HG03521 (cell line): ENCODE measurements at regions not wholly inside any gene's neighbourhood (a gene's known extent, or its start where the extent isn't known, plus 50 kb on each side); places are given as distances from the start of the nearest gene placed in this dataset.
"Not testable (repeated sequence)": the region's sequence is repeated elsewhere in the genome, so short reads cannot be mapped to it uniquely, and the experiment has no call there.

Experiments used
- ATAC-seq: cut with Tn5 transposase; IDR thresholded peaks from one replicate; pipeline ENCODE4 v1.9.1; 2021; ENCODE audit warnings: mild to moderate bottlenecking, moderate library complexity; ENCODE audit not compliant: unreplicated experiment

DNA sequence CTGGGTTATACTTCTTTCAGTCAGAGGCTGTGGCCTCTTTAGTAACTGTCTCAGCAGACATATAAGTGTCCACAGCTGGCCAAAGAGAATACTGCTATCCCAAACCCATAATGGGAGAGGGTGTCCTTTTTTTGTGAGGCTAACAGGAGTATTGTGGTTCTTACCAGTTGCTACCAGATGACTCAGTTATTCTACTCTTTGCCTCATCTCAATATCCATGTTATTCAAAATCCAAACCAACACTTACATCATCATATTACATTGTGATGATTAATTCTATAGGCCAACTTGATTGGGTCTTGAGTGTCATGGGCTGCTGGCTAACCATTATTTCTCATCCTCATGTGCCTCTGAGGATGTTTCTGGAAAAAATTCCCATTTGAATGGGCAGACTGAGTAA lies 120.9 kb downstream of the TMEM168 start:
- no peak for ATAC-seq

DNA sequence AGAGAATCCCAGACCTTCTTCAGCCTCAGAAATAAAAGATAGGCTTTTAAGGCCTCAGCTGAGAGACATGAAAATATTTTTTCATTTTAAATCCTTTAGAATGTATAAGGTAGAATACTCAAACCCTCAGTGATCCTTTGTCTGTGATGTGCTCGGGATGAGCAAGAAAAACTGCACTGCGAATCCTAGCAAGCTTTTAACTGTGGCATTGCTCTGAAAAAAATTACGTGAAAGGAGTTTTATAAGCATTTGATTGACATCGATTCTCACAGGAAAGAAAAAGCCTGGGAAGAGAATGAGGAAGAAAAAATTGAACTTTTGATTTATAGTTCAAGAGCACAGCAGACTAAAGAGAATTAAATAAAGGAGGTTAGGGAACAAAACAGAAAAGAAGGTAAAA lies 120.0 kb downstream of the TMEM168 start:
- ATAC-seq: no peak

DNA sequence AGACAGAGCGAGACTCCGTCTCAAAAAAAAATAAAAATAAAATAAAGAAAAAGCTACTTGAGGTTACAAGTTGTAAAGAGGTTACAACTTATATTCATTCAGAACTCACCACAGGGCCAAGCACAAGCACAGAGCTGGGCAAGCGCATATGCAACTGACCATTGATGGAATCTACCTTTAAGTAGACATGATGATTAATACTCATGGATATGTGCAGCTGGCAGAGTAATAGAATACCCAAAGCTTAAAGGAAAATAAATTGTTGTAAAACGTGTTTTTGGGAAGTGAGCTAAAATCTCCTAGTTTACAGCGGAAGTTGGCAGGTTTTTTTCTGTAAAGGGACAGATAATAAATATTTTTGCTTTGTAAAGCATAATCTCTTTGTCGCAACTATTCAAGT lies 111.6 kb downstream of the TMEM168 start:
- ATAC-seq: no peak

DNA sequence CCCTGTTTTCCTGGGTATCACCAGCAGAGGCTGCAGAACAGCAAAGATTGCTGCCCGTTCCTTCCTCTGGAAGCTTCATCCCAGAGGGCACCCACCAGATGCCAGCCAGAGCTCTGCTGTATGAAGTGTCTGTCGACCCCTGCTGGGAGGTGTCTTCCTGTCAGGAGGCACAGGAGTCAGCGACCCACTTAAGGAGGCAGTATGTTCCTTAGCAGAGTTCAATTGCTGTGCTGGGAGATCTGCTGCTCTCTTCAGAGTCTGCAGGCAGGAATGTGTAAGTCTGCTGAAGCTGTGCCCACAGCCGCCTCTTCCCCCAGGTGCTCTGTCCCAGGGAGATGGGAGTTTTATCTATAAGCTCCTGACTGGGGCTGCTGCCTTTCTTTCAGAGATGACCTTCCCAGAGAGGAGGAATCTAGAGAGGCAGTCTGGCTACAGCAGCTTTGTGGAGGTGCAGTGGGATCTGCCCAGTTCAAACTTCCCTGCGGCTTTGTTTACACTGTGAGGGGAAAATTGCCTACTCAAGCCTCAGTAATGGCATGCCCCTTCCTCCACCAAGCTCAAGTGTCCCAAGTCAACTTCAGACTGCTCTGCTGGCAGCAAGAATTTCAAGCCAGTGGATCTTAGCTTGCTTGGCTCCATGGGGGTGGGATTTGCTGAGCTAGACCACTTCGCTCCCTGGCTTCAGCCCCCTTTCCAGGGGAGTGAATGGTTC lies 100.6 kb downstream of the TMEM168 start:
- not testable (repeated sequence) for ATAC-seq

DNA sequence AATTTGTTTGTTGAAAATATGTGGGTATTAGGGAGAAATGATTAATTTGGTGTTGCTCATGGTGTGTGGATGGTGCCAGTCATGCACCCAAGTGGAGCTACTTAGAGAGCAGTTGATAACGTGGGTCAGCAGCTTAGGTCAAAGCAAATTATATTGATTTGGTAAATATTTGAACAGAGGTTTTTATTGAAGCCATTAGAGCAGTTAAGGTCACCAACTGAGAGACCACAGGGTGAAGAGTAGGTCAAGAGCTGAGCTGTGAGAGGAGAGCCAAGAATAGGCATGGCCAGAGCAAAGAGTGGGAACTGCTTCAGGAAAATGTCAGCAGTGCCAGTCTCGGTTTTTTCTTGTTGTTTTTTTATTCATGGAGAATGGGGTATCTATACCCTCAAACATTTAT lies 97.9 kb downstream of the TMEM168 start:
- ATAC-seq: no peak

DNA sequence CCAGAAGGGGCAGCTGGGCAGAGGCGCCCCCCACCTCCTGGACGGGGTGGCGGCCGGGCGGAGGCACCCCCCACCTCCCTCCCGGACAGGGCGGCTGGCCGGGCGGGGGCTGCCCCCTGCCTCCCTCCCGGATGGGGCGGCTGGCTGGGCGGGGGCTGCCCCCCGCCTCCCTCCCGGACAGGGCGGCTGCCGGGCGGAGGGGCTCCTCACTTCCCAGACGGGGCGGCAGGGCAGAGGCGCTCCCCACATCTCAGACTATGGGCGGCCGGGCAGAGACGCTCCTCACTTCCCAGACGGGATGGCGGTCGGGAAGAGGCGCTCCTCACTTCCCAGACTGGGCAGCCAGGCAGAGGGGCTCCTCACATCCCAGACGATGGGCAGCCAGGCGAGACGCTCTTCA lies 93.0 kb downstream of the TMEM168 start:
- not testable (repeated sequence) for ATAC-seq

DNA sequence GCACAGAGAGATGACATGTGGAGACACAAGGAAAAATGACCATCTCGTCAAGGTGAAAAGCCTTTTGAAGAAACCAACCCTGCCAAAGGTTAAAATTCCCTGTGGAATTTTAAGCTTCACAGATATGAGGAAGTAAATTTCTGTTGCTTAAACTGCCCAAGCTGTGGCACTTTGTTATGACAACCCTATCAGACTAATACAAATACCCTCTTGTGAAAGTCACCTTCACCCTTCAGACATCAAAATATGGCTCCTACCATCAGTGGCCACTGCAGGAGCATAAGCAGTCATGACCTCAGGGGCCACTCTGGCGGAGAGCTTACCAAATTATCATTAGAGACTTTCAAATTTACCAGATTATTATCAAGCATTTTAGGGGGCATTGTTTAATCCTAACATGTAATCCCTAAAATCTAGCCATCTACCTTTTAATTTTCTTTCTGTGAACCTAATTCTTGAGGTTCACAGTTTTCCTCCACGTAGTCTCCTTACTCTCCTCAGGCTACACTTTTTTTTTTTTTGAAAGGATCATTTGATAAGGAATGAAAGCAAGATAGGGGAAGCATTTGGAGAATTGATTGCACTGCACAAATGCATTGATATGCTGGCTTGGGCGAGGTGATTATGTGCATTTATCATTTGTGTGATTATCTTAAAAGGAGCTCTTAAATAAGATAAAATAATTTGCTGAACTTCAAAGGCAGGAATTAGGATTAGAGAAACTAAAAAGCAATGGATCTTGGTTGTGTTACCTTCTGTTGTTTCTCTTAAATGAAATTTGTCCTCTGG lies 90.3 kb downstream of the TMEM168 start:
- ATAC-seq: no peak

DNA sequence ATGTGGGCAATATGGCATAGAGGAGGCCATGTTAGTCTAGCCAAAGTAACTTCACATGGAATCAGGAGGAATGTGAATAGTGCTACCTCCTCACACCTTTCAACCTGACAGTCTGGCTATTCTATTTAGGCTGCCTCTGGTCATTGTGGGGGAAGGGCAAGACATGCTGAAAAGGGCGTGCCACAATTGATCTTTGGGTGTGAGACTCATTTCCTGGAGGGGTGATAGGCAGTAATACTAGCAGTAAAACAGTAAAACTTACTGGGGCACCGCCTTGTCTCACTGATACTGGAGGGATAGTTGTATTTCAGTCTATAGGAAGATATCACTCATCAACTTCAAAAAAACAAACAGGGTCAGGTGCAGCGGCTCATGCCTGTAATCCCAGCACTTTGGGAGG lies 88.7 kb downstream of the TMEM168 start:
- ATAC-seq: no peak

DNA sequence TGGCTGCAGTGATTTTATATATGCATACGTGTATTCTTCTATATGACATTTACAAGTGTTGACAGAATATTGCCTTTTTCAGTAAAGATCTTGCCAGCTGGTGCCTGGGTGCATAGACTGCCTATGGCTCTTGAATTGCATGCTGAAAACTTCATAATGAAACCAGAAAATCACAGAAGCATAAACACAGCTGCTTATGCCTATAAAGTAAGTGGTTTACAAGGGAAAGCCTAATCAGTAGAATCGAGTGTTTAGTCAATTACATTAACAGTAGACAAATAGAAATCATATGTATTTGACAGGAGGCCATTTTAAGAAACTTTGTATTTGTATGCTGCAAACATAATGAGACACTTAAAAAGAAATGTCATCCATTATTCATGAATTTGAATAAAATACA lies 82.5 kb downstream of the TMEM168 start:
- no peak for ATAC-seq

DNA sequence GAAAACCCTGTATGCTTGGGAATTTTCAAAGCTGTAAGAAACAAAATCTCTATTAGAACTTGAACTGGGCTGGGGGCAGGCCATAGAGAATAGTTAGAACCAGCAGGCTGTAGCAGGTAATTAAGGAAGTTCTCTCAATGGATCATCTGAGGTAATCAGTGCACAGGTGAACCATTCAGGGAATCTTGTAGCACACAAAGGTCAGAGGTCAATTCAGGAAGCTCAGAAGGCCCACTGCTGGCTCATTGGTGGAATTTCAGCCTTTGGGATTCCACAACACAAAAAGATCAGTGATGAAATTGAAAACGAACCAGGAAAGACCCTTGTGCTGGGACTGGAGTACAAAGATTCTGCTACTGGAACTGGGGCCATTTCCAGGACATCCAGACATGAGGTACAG lies 82.0 kb downstream of the TMEM168 start:
- no peak for ATAC-seq
